Subcutaneous abdominal adipose tissue (tissue), 5 donors: ENCODE measurements at regions not wholly inside any gene's neighbourhood (a gene's known extent, or its start where the extent isn't known, plus 50 kb on each side); places are given as distances from the start of the nearest gene placed in this dataset.

ENCODE experiments used
- H3K27ac ChIP-seq: one replicate; pipeline ENCODE4 v1.7.0; 2013; ENCODE audit warnings: low read depth, mild to moderate bottlenecking, inconsistent platforms, low read length, moderate library complexity
- H3K27me3 ChIP-seq, 5 donors: one replicate each; pipeline ENCODE4 v1.7.0; 2013; ENCODE audit warnings: low read length in 5 of 5, inconsistent platforms in 1 of 5; ENCODE audit not compliant: control insufficient read depth in 5 of 5, insufficient read depth in 4 of 5
- H3K36me3 ChIP-seq, 5 donors: one replicate each; pipeline ENCODE4 v1.7.0; 2013; ENCODE audit warnings: low read length in 5 of 5; ENCODE audit not compliant: control insufficient read depth in 5 of 5, insufficient read depth in 5 of 5
- H3K4me1 ChIP-seq, 5 donors: one replicate each; pipeline ENCODE4 v1.7.0; 2013; ENCODE audit warnings: low read length in 5 of 5, mild to moderate bottlenecking in 3 of 5, moderate library complexity in 1 of 5; ENCODE audit not compliant: control insufficient read depth in 5 of 5, insufficient read depth in 5 of 5
- H3K4me3 ChIP-seq, 5 donors: one replicate each; pipeline ENCODE4 v1.7.0; 2013; ENCODE audit warnings: low read length in 5 of 5, low read depth in 1 of 5
- H3K9ac ChIP-seq, 5 donors: one replicate each; pipeline ENCODE4 v1.7.0; 2013; ENCODE audit warnings: low read length in 5 of 5, mild to moderate bottlenecking in 4 of 5, moderate library complexity in 3 of 5
- H3K9me3 ChIP-seq, 5 donors: one replicate each; pipeline ENCODE4 v1.7.0; 2013; ENCODE audit warnings: low read length in 5 of 5; ENCODE audit not compliant: control insufficient read depth in 5 of 5
- donor health status: healthy.
- donor health status: healthy.
- donor health status: healthy.
- donor health status: healthy.
- donor health status: healthy.

GRCh38 chr1:245090491-245091090, 64.2 kb upstream of the KIF26B start:
- H3K27me3 ChIP-seq = no peaks in the 10 kb centered on the region
- no peak overlapping the region for H3K9ac ChIP-seq
- no peak overlapping the region for H3K27ac ChIP-seq
- H3K4me1 ChIP-seq = peaks cover 0 to 7% (median 0%) of the 10 kb centered on the region in 5 donors
- peaks cover 3 to 12% (median 5%) of the 10 kb centered on the region in 5 donors for H3K36me3 ChIP-seq
- H3K9me3 ChIP-seq = no peaks in the 10 kb centered on the region
- H3K4me3 ChIP-seq = no peak overlapping the region

- no peak overlapping the region for H3K27ac ChIP-seq
- H3K4me3 ChIP-seq = no peak overlapping the region
- no peaks in the 10 kb centered on the region for H3K9me3 ChIP-seq
- no peak overlapping the region for H3K9ac ChIP-seq
- H3K4me1 ChIP-seq = peaks cover 0 to 7% (median 0%) of the 10 kb centered on the region in 5 donors
- H3K36me3 ChIP-seq = peaks cover 3 to 20% (median 9%) of the 10 kb centered on the region in 5 donors
- no peaks in the 10 kb centered on the region for H3K27me3 ChIP-seq
Measured at GRCh38 chr1:245087723-245088122, 67.1 kb upstream of the KIF26B start.

DNA sequence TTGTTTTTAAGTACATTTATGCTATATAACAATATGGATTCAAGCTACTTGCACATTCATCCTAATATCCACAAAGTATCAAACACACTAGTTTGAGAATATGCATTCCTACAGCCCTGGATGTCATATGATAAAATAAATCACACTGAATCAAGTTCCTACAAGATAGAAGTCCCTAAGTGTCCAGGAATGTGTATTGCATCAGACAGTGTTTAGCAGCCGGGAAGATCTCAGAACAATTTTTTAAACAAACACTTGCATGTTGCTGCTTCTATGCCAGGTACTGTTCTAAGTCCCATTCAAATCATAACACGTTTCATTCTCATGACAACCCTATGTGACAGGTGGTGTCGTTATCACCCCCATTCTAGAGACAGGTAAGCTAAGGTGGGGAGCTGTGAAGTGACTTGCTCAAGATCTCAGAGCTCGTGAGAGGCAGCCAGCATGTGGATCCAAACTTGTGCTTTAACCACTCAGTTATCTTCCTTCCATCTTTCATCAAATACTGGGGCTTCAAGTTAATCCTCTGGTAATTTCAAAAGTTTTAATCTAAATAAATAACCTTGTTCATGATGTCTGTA, 68.3 kb upstream of the KIF26B start:
- no peak overlapping the region for H3K4me3 ChIP-seq
- H3K9ac ChIP-seq = no peak overlapping the region
- H3K27ac ChIP-seq = no peak overlapping the region
- H3K36me3 ChIP-seq = peaks cover 3 to 15% (median 7%) of the 10 kb centered on the region in 5 donors
- no peaks in the 10 kb centered on the region for H3K27me3 ChIP-seq
- H3K4me1 ChIP-seq = peaks cover 0 to 2% (median 0%) of the 10 kb centered on the region in 5 donors
- no peaks in the 10 kb centered on the region for H3K9me3 ChIP-seq

- Histone ChIP-seq H3K27me3 (no peaks in the 10 kb centered on the region), H3K27ac (no peak overlapping the region), H3K4me3 (no peak overlapping the region), H3K9ac (no peak overlapping the region), H3K9me3 (no peaks in the 10 kb centered on the region), H3K4me1 (no peaks in the 10 kb centered on the region), H3K36me3 (peaks cover 0 to 9% (median 6%) of the 10 kb centered on the region in 5 donors)
Measured at GRCh38 chr1:245085508-245086095, 69.2 kb upstream of the KIF26B start.

- Histone ChIP-seq H3K4me1 (no peaks in the 10 kb centered on the region), H3K9ac (no peak overlapping the region), H3K36me3 (peaks cover 0 to 9% (median 6%) of the 10 kb centered on the region in 5 donors), H3K9me3 (no peaks in the 10 kb centered on the region), H3K27me3 (no peaks in the 10 kb centered on the region), H3K27ac (no peak overlapping the region), H3K4me3 (no peak overlapping the region)
Measured at GRCh38 chr1:245084551-245084950, 70.2 kb upstream of the KIF26B start.

DNA sequence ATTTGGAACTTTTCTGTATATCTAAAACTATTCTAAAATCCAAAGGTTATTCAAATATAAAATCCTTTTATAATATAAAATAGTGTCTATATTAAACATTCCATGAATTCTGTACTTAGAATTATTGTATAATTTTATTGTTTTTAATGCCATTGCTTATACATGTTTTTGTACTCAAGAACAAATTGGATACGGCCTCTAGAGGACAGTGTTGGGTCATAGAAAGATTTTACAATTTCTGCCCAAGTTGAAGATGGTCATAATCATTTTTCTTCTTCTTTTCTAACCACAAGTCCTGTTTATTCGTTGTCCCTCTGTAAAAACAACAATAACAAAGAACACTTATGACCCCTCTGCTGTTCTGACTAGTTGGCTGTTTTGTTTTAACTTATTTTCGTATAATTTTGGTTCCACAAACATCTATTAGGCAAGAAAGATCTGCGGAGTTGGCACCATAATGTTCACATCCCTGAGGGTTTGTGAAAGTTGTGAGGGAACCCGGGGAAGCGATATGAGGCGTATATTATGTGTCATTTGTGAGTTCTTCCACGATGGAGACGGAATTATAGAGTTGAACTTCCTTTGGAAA, 75.7 kb upstream of the KIF26B start:
- Histone ChIP-seq H3K9ac (no peak overlapping the region), H3K9me3 (no peaks in the 10 kb centered on the region), H3K27ac (no peak overlapping the region), H3K4me1 (no peaks in the 10 kb centered on the region), H3K4me3 (no peak overlapping the region), H3K27me3 (no peaks in the 10 kb centered on the region), H3K36me3 (peaks cover 0 to 4% (median 0%) of the 10 kb centered on the region in 5 donors)

GRCh38 chr1:245074898-245075297, 79.9 kb upstream of the KIF26B start:
- H3K4me1 ChIP-seq = no peaks in the 10 kb centered on the region
- H3K9ac ChIP-seq = no peak overlapping the region
- H3K27ac ChIP-seq = no peak overlapping the region
- H3K4me3 ChIP-seq = no peak overlapping the region
- peaks cover 0 to 2% (median 0%) of the 10 kb centered on the region in 5 donors for H3K36me3 ChIP-seq
- H3K9me3 ChIP-seq = no peaks in the 10 kb centered on the region
- H3K27me3 ChIP-seq = no peaks in the 10 kb centered on the region

DNA sequence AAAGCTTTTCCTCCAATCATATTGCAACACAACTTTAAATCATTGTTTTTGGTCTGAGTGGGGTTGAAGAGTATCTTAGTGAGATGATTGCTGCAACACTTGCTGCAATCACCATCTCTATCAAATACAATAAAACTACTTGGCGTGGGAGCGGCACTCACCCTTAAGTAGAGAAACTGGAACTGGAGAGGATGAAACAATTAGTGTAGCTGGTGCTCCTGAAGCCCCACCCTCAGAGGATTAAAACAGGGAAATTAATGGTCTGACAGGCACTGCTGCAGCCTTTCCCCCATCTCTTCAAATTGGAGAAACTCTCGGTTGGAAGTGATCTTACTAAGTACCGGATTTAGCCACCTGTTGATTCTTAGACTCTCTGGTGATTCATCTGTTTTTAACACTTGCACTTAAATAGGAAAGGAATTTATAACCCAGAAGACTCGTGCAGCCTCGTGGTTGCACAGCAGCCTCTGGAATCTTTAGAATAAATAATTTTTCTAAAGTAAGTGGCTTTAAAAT, 80.5 kb upstream of the KIF26B start:
- no peaks in the 10 kb centered on the region for H3K4me1 ChIP-seq
- no peak overlapping the region for H3K27ac ChIP-seq
- H3K27me3 ChIP-seq = no peaks in the 10 kb centered on the region
- H3K9ac ChIP-seq = no peak overlapping the region
- no peaks in the 10 kb centered on the region for H3K9me3 ChIP-seq
- no peak overlapping the region for H3K4me3 ChIP-seq
- peaks cover 0 to 2% (median 0%) of the 10 kb centered on the region in 5 donors for H3K36me3 ChIP-seq

DNA sequence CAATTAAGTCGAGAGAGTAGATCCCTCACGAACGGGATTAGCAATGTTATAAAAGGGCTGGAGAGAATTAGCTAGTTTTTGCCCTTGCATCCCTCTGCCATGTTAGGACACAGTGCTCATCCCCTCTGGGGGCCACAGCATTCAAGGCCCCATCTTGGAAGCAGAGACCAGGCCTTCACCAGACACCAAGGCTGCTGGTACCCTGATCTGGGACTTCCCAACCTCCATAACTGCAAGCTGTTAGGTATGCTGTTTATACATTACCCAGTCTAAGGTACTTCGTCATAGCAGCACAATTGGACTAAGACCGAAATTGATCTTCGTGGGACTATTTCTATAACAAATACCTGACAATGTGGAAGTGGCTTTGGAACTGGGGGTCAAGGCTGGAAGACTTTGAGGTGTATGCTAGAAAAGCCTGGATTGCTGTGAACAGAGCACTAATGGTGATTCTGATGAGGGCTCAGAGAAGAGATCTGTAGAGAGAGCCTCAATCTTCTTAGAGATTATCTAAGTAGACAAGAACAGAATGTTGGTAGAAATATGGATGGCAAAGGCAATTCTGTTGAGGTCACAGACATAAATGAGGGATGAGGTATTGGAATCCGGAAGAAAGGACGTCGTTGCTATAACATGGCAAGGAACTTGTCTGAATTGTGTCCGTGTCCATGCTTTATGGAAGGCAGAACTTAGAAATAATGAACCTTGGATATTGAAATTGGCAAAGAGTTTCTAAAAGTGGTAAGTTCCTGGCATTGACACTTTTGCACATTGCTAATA, 83.8 kb upstream of the KIF26B start:
- Histone ChIP-seq H3K4me1 (no peaks in the 10 kb centered on the region), H3K27me3 (no peaks in the 10 kb centered on the region), H3K27ac (no peak overlapping the region), H3K36me3 (peaks cover 0 to 2% (median 0%) of the 10 kb centered on the region in 5 donors), H3K9ac (no peak overlapping the region), H3K4me3 (no peak overlapping the region), H3K9me3 (no peaks in the 10 kb centered on the region)
